HG02759 (cell line): ENCODE measurements at regions not wholly inside any gene's neighbourhood (a gene's known extent, or its start where the extent isn't known, plus 50 kb on each side); places are given as distances from the start of the nearest gene placed in this dataset.
A peak's percentile ranks its signal among the peaks of the same experiment; 100 is the strongest.

Experiments used
- ATAC-seq: cut with Tn5 transposase; IDR thresholded peaks from one replicate; pipeline ENCODE4 v1.9.1; 2021; ENCODE audit warnings: mild to moderate bottlenecking, moderate library complexity; ENCODE audit not compliant: unreplicated experiment

DNA sequence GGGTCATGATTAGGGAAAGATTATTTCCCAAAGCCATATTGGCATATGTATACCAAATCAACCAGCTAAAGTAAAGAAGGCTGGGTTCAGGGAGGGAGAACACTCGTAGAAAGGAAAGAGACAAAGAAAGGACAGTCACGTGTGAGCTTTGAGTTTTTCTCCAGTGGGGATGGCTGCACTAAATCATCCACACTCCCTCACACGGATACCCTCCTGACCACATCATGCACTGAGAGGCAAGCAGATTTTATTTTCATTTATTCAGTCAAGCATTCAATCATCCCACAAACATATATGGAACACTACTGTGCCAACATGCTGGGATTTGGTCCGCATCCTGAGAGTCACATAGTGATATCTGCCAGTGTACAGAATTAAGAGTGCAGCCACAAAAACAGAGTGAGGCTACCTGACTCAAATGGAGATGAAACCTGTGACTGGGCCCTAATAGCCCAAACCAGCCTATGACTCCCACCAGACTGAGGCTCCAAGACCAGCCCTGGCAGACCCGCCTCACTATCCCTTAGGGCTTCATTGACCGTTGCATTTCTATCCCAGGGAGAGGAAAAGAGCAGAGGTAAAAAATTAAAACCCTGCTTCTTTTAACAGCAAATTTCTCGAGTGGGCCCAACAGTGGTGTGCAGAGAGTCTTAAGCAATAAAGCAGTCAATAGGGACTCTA lies 155.9 kb downstream of the BARHL2 start:
- ATAC-seq = no peak

DNA sequence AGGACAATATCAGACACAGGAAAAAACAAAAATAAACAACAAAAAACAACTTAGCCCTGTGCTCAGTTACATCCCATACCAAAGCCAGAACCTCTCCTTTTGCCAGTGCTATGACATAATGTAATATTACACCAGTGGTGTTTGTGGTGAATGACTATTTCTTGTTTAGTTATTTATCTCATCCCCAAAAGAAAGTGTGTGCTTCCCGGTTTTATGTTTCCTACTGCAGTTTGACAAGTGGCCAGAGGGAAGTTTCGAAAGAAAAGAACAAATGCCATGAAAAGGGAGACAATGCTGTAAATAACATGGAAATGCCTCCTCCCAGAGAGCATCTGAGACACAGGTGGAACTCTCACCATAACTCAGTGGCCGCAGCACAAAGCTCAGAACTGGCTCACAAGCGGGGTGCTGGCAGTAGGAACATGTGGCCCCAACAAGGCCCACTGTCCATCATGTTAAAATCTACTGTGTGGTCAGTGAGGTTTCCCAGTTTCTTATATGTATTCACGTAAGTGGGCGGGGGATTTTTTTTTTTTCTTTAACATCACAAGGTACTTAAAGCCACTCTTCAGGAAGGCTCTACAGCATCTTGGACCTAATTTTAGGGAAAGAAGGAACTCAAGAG lies 158.2 kb downstream of the BARHL2 start:
- no peak for ATAC-seq

DNA sequence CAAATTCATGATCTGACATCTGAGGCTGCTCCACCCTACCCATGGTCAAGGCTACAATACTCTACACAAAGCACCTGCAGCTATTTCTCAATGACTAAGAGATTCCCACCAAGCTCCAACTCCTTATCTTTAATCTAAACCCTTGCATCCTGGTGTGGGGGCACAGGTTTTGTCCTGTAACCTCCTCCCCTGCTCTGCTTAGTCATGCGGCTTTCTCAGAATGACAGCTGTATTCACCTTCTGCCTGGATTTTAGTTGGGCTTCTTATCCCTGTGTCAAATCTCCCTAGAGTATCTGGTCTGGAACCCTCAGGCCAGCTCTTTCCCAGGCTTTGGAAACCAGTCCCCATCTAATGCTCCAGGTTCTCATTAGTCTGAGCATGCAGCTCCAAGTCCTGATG lies 159.0 kb downstream of the BARHL2 start:
- no peak for ATAC-seq

DNA sequence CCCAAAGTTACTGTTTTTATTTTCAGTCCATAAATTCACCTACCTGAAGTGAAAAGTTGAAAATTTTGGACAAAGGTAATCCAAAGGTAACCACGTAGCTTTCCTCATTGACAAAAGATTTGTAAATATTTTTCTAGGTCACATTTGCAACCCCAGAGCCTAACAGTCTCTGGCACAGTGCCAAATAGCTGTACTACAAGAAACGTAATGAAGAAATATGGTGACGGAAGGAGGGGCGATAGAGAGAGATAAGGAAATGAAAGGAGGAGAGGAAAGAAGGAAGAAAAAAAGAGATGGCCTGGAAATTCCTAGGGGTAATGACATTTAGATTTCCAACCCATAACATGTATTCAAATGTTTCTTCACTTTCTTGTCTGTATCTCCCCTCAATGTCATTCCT lies 159.4 kb downstream of the BARHL2 start:
- ATAC-seq = no peak

DNA sequence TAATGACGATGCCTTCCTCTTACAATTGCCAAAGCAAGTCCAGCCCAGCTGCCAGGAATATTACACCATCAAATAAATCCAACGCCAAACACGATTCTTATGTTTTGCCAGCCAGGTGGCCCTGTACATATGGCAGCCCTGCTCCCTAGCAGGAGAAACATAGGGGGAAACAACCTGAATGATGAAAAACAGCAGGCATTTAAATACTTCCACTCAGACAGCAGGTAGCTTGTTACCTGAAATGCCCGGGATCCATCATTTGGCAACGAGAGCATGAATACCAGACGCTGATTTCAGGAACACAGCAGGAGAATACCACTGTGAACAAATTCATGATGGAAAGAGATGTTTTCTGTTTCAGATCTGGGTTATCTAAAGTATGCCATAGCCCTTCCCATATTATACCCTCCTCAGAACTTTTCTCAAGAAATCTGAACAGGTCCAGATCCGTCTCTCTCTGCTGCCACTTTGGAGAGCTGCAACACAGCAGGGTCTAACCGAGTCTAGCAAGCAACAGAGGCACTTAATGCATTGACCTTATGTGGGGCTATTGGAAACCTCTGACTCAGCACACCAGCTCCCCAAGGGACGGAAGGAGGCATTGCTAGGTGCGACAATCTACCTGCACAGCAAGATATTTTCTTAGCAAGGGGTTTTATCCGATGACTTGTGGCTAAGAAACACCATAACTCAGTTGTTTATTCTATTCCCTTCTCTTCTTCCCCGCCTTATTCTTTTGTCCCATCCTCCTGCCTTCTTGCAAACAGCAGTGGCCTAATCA lies 166.3 kb downstream of the BARHL2 start:
- no peak for ATAC-seq

DNA sequence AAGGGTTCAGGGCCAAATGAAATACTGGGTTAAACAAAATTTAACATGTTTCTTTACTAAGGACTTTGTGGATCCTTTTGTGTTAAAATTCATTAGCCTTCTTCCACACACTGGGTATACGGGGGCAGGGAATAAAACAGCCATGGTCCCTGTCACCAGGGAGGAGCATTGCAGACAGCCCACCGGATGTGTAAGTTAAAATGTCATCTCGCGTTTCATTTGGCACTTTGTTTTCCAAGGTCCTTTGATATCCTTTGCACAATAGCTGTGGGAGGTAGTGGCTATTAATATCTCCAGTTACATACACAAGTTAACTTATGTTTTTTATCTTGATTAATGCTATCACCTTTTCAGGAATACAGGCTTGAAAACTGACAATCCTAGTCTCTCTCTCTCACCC lies 172.7 kb downstream of the BARHL2 start:
- no peak for ATAC-seq

DNA sequence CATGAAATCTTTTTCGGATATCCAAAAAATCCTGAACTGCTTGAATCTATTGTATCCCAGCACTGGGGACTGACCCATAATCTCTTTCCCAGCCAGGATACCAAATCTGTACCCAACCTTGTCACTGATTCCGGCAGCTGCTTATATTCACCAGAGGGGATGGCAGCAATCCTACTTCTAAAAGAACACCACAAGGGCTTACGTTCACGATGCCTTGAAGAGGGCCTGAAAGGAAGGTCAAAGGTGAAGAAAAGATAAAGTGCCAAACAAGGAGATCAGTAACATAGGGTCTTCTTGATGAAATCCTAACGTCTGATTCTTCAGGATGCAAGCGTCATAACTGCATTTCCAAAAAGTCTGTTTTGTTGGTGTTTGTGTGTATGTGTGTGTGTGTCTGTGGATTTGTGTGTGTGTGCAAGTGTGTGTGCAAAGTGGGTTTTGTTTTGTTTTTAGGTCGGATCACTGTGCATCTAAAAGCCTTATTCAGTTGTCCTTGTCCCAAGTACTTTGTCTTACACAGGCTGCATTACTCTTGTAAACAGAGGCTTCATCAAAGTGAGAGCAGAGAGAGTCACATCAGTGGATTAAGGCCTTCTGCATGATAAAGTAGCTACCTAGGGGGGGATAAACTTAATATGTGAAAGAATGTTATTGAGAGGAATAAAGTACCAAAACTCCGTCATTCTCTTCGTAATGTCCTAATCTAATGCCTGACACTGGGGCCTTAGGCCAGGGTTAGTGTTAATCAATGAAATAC lies 179.3 kb downstream of the BARHL2 start:
- no peak for ATAC-seq

DNA sequence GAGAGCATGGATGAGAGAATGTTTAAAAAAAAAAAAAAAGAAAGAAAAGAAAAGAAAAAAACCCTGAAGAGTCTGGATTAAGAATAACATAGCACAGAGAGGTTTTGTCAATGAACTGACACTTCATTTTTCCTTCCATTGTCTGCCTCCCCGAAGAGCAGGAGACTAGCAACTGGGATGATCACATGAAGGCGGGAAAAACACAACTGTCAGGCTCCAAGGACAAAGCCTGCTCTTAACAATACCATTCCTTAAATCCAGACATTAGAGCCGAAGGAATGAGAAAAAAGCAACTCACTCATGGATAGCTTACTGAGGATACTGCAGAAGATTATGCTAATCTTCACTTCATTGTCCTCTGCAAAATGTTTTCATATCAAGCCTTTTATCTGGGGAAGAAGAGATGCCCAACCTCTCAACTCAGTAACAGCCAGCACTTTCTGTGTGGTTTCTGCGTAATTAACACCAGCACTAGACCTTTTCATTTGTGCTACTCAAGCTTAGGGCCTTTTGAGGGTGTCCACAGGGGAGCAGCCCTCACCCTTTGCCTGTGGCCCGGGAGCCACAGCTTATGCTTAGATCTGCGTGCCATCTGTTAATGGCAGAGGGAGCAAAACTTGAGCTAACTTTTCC lies 182.3 kb downstream of the BARHL2 start:
- no peak for ATAC-seq

DNA sequence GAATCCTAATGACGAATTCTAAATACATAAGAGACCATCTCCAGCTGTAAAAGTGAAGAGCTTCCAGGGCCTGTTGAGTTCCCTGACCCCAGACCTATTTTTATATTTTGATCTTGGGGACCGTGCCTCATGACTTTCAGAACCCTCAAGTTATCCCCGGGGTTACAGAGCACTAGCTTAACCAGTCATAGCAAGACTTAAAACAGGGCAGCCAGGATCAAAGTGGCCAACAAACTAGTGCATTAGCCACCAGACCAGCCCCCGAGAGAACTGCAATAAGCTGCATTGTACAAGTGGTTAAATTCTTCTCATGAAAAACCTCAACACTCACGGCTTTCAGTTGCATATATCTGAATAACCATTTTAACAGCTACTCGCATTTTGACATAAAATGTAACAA lies 183.0 kb downstream of the BARHL2 start:
- ATAC-seq = no peak

DNA sequence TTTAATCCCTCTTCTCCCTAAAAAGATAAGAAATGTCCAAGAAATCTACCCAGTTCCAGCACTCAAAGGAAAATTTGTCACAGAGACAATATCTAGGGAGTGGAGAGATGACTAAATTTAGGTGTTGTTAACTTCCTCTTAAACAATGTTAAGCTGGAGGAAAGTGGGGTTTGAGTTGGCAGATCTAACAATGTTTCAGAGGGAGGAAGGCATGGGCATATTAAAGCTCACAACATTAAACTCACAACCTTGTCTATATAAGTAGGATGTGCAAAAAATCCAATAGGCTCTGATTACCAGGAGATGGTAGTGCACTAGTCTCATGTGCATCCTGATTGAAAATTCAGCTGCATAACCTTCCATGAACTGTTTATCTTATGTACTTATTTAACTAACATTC lies 190.1 kb downstream of the BARHL2 start:
- no peak for ATAC-seq

DNA sequence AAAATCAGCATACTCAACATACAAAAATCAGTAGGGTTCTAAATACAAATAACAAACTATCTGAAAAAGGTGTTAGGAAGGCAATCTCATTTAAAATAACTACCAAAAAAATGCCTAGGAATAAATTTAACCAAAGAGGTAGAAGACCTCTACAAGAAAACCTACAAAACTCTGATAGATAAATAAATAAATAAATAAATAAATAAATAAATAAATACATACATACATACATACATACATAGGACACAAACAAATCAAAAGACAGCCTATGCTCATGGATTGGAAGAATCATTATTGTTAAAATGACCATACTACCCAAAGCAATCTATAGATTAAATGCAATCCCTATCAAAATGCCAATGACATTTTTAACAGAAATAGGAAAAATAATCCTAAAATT lies 194.7 kb downstream of the BARHL2 start:
- no peak for ATAC-seq

DNA sequence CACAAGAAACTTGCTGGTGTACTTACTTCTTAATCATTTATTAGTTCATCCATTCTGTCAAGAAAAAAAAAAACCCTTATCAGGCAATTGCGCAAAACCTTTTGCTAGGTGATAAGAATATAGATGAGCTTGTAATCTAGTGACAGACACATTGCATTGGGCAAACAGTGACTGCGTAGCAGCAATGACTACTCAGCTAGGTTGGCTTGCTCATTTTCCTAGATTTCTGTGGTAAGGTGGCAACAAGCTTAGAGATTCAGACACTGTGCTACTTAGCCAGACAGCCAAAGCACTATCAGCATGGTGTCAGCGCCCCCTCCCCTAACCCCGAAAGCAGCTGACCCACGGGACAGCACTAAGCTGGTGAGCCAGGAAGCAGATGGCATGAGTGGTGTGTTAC lies 203.1 kb downstream of the BARHL2 start:
- no peak for ATAC-seq

DNA sequence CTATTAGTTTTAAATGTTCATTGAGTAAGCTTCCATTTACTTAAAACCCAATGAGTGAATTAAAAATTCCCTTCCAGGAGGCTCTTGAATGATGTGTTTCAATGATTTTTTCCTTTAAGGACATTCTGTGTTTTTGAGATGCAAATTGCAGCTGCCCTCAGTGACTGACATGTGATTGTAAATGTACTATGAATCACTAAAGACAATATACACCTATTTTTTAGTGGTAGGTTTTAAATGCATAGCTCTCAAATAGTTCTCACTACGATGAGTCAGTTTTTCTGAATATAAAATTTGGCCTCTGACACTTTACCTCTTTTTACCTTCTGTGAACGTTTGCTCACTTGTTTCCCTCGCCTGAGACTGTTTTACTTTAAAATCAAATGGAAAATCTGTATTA lies 204.7 kb downstream of the BARHL2 start:
- no peak for ATAC-seq

DNA sequence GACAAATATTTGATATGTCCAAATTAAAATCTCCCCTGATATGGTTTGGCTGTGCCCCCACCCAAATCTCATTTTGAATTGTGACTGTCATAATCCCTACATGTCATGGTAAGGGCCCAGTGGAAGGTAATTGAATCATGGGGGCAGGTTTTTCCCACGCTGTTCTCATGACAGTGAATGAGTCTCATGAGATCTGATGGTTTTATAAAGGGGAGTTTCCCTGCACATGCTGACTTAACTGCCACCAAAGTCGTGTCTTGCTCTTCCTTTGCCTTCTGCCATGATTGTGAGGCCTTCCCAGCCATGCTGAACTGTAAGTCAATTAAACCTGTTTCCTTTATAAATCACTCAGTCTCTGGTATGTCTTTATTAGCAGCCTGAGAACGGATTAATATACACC lies 207.0 kb downstream of the BARHL2 start:
- peak; percentile 40 for ATAC-seq

DNA sequence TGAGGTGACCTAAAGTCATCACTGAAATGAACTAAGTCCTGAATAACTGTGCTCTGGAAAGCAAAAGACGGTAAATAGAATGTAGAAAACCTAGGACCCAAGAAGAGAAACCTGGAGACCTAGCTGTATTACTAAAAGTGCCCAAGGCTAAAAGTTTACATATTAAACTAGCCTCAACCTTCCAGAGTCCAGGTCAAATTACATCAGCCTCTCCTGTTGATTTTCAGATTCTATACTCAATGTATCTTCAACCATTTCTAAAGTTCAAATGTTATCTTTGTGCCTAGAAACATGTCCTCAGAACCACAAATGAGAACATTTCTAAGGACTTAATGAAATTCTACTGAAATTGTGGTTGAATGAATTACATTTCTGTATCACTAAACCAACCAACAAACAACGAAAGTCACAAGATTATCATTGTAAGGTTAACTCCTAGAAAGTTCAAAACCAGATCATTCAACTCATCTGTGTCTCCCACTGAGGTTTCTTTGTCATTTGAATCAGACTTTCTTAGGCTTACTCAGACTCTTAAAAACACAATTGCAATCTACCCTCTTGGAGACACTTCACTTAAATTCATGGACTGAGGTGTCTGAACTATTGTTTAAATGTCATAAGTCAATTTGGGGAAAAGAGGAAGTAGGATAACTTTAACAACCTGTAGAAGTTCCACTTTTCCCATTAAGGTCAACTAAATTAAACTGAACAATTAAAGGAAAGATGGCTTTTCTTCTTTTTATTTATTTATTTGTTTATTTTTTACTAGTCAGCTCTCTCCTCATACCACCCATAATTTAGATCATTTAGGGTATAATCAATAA lies 207.7 kb downstream of the BARHL2 start:
- peak; percentile 66 for ATAC-seq

DNA sequence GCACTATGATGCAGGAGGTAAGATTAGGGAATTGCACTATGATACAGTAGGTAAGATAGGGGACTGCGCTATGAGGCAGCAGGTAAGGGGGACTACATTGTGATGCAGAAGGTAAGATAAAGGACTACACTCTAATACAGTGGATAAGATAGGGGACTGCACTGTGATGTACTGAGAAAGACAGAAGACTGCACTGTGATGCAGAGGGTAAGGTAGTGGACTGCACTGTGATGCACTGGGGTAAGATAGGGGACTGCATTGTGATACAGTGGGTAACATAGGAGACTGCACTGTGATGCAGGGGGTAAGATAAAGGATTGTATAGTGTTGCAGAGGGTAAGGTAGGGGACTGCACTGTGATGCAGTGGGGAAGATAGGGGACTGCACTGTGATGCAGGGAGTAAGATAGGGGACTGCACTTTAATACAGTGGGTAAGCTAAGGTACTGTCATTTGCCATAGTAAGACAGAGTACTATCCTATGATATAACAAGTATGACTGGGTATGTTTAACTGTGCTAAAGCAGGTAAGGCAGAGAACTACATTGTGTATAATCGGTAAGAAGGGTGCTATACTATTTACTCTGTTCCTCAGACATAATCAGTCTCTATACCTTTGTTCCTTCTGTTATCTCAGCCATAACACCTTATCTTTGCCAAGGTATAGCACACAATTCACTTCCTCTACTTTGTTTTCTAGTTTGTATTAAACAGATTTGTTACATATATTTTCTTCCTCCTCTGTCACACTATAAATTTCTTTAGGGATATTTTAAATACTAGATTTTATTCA lies 208.5 kb downstream of the BARHL2 start:
- no peak for ATAC-seq

DNA sequence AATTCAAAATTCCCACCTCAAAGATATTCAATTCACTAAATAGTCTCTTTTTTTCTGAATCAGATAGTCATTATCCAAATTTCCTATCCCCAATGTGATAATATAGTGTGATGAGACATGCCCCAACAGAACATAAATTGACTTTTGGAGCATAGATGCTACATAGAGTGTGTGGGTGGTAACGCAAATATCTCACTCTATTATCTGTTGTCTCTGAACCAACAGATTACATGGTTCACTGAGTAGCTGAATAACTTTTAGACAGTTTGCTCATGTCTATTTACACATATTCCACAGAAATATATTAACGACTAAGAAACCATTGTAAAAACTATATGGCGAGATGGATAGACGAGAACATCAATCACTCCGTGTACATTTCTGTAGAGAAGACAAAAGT lies 209.9 kb downstream of the BARHL2 start:
- ATAC-seq = no peak

DNA sequence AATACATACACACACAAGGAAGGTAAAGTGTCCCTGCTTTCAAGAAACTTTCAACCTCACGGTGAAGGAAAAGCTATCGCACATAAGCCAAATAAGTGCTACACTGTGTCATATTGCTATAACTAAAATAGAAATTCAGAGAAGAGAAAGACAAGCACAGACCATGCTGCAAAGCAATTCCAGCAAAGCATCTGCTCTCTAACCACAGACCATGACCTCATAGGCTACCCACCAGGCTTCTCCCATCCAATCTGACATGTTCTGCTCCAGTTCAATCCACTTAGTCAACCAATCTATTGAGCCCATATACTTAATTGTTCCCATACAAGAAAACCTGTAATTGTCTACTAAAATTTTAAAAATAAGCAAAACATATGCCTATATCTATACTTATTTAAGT lies 211.3 kb downstream of the BARHL2 start:
- no peak for ATAC-seq

DNA sequence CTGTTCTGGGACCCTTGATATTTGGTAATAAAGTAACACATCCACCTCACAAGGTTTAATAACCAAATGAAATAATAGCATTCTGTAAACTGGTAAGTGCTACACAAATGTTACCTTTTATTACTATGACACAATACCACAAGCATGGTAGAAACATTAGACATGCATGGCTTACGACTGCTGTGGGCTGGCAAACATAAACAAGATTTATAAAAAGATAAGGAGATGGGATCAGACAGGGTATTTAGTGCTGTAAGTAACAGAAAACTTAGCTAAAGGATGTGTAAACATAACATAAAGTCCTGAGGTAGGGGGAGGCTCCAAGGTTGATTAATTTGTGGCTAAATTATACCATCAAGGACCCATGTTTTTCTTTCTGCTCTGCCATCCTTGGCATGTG lies 212.6 kb downstream of the BARHL2 start:
- ATAC-seq = no peak
